A549 (cell line): ENCODE measurements at regions not wholly inside any gene's neighbourhood (a gene's known extent, or its start where the extent isn't known, plus 50 kb on each side); places are given as distances from the start of the nearest gene placed in this dataset.

Source experiments
- CBX8 ChIP-seq: fragments of 200-600 bp; sonication (generic); IDR thresholded peaks from 2 replicates; pipeline ENCODE4 v1.6.1; 2016
- HOXA7 ChIP-seq: fragments of 250-450 bp; sonication (Bioruptor Pico); IDR thresholded peaks from 2 replicates; pipeline ENCODE4 v1.5.0; 2020; ENCODE audit warnings: mild to moderate bottlenecking, moderate library complexity
- POLR2A ChIP-seq: IDR thresholded peaks from 2 replicates; pipeline ENCODE4 v1.6.1; 2012; ENCODE audit warnings: mild to moderate bottlenecking, low read length
- SREBF2 ChIP-seq: fragments of 450-650 bp; IDR thresholded peaks from 2 replicates; pipeline ENCODE4 v1.6.1; 2014; ENCODE audit warnings: mild to moderate bottlenecking, moderate library complexity
- TF ChIP-seq, protein P1 (sequence below): fragments of >200 bp; sonication (Bioruptor Twin); formaldehyde crosslinking; IDR thresholded peaks from 3 replicates; pipeline ENCODE4 v1.5.1; 2016

DNA sequence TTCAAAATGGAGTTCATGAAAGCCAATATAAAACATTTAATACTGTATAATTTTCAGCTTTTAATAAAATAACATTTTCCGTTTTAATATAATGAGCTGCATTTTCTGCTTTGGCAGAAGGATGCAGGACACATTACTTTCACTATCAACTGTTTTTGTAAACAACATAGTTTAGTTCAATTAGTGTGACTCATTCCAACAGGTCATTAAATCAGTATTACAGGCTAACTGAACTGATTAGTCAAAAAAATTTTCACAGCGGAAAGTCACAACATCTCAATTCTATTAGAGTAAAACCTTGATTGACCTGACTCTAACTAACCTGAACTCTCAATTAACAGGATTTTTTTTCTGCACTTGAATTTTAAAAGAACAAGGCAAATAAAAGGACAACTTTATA, 151.2 kb upstream of the AMOT start:
- TF ChIP-seq, protein P1, sequence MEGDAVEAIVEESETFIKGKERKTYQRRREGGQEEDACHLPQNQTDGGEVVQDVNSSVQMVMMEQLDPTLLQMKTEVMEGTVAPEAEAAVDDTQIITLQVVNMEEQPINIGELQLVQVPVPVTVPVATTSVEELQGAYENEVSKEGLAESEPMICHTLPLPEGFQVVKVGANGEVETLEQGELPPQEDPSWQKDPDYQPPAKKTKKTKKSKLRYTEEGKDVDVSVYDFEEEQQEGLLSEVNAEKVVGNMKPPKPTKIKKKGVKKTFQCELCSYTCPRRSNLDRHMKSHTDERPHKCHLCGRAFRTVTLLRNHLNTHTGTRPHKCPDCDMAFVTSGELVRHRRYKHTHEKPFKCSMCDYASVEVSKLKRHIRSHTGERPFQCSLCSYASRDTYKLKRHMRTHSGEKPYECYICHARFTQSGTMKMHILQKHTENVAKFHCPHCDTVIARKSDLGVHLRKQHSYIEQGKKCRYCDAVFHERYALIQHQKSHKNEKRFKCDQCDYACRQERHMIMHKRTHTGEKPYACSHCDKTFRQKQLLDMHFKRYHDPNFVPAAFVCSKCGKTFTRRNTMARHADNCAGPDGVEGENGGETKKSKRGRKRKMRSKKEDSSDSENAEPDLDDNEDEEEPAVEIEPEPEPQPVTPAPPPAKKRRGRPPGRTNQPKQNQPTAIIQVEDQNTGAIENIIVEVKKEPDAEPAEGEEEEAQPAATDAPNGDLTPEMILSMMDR = no peak
- TF ChIP-seq CBX8 (no peak), SREBF2 (no peak), POLR2A (no peak), HOXA7 (no peak)
